ENCODE measurements at regions not wholly inside any gene's neighbourhood (a gene's known extent, or its start where the extent isn't known, plus 50 kb on each side); places are given as distances from the start of the nearest gene placed in this dataset.

- DNase-seq: no peak
- in situ Hi-C loops (cut with MboI; ENCODE audit: low pct_unique_long_range_greater_than_20kb, low sequenced_read_pairs): no loop called here
Measured at GRCh38 chr6:15870333-15871043, 207.7 kb upstream of the DTNBP1 start.

- no peak for DNase-seq
- in situ Hi-C loops (cut with MboI; ENCODE audit: low pct_unique_long_range_greater_than_20kb, low sequenced_read_pairs): no loop called here
Measured at GRCh38 chr6:15864708-15865062, 201.9 kb upstream of the DTNBP1 start.

DNA sequence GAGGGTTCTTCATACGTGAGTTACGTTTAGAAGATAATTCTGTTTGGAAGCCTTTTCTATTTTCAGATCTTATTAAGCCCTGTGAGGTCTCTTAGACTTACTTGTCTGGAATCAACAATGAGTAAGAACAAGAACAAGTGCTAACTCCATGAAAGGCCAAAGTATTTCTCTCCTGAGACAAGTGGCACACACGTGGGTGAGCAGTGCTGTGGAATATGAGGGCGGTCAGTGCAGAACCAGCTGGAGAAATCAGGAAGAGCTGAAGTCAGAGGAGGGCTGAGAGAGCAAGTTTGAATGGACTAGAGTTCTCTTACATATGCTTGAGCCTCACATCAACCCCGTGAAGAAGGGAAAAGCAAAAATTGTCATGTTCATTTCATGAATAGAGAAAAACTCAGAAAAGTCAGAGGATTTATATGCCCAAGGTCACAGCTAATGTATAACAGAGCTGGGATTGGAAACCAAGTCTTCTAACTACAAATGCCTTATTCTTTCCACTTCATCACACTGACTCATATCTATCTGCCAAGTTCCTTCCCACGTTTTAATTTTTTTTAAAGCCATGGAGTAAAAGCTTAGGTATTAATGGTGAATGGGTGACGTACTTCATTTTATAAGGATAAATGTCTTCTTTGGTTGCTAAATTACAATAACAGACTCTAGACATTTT, 201.3 kb upstream of the DTNBP1 start:
- DNase-seq: no peak
- in situ Hi-C loops (cut with MboI; ENCODE audit: low pct_unique_long_range_greater_than_20kb, low sequenced_read_pairs): no loop called here

DNA sequence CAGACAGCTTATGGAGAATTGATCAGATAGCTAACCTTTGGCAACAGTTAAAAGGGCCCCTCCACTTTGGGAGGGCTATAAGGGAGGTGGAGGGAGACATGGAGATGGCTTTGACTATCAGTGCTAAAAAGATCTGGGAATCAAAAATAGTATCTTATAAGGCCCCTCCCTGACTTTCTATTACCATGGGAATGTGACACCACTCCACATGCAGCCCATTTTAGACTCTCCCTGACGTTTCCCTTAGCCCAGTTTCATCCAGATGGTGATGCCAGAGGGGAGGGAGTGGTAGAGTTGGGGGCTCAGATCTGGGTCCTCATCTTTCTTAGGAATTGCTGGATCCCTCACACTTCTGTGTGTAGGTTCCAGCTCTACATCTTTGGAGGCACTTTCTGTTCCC, 200.0 kb upstream of the DTNBP1 start:
- DNase-seq: no peak
- in situ Hi-C loops (cut with MboI; ENCODE audit: low pct_unique_long_range_greater_than_20kb, low sequenced_read_pairs): no loop called here

DNA sequence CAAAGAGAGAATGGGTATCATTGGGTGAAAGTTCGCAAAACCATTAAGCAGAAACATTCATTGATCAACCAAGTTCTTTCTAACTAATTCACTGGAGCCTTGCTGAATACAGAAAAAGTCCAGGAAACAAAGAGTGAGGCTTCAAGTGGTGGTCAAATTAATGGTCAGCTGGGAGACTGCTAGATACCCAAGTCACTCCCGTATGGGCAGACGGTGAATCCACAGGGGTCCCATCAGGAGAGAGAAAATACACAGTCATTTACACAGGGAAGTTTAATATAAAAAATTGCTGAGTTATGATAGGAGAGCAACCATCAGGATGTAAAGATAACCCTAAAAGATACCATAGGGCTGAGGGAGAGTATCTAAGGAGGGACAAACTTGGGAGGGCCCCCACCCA, 198.7 kb upstream of the DTNBP1 start:
- no peak for DNase-seq
- in situ Hi-C loops (cut with MboI; ENCODE audit: low pct_unique_long_range_greater_than_20kb, low sequenced_read_pairs): no loop called here

DNA sequence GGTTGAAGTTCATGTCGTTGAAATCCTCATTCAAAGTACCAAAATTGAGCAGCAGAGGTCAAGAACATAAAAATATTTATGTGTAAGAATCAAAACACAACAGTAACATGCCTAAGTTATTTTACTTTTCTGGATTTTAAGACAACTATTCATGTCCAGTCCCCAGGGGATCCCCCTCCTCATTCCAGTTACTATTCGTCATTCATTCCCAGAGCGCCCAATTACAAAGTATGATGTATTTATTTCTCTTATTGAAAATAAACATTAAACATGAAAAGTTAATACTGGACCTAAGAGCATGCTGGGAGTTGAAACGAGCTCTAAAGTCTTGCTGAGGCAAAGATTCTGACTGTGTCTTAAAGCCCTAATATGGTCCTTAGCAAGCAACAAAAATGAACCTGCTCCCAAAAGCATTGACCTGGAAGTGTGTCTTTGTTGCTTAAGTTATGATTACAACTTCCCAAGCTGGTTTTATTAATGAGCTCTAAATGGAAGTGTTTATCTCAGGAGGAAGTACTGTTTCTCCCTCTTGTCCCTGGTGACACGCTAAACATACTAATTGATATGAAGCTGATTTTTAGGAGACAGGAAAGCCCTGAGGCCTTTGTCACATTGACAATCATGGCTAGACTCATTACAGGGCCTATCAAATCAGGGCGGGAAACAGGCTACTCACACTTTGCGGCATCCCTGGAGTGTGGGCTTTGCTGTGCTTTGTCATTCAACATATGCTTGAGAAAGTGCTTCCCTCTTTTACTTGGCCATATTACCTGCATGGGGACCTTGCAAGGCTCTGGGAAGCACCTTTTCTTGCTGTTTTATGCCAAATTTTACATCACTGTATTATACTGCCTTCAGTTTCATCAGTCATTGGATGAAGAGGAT, 192.2 kb upstream of the DTNBP1 start:
- DNase-seq: no peak
- in situ Hi-C loops (cut with MboI; ENCODE audit: low pct_unique_long_range_greater_than_20kb, low sequenced_read_pairs): no loop called here

GRCh38 chr6:15854378-15854777, 191.6 kb upstream of the DTNBP1 start:
- in situ Hi-C loops (cut with MboI; ENCODE audit: low pct_unique_long_range_greater_than_20kb, low sequenced_read_pairs): no loop called here
- DNase-seq: no peak

GRCh38 chr6:15853259-15853658, 190.4 kb upstream of the DTNBP1 start:
- DNase-seq: no peak
- in situ Hi-C loops (cut with MboI; ENCODE audit: low pct_unique_long_range_greater_than_20kb, low sequenced_read_pairs): no loop called here

- DNase-seq: no peak
- in situ Hi-C loops (cut with MboI; ENCODE audit: low pct_unique_long_range_greater_than_20kb, low sequenced_read_pairs): no loop called here
Measured at GRCh38 chr6:15852289-15852688, 189.5 kb upstream of the DTNBP1 start.

DNA sequence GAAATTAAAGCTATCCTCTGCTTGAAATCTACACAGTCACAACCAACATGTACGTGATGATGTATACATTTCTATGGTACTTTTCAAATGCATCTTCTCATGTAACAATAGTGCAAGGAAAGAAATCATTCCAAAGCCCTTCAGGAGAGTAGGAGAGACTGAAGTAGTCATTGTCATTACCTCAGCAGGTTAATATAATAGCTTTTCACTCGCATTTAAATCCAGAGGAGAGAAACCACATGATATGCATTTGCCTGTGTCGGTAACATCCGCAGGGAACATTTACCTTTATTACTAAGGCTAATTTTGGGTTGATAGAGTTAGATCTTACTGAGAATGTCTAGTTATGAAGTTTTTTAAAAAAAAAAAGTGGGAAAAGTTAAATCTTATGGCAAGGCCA, 186.6 kb upstream of the DTNBP1 start:
- in situ Hi-C loops (cut with MboI; ENCODE audit: low pct_unique_long_range_greater_than_20kb, low sequenced_read_pairs): no loop called here
- no peak for DNase-seq

GRCh38 chr6:15845492-15845891, 182.7 kb upstream of the DTNBP1 start:
- DNase-seq: no peak
- in situ Hi-C loops (cut with MboI; ENCODE audit: low pct_unique_long_range_greater_than_20kb, low sequenced_read_pairs): no loop called here

DNA sequence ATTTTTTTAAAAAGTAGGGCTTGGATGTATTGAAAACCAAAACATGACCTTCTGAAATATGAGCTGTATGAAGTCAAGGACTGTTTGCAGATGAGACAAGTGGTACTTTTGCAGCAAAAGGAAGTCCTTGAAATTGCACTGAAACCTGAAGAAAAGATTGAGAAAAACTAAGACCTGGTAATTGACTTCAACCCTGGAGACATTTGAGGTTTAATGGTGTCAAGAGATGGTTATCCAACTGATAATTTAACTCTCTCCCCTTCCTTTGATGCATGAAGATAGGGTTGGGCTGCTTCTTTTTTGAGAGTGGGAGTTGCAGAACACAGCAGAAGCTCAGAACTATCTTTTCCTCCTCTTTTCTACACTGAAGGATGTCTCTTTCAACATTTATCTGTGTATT, 180.9 kb upstream of the DTNBP1 start:
- in situ Hi-C loops (cut with MboI; ENCODE audit: low pct_unique_long_range_greater_than_20kb, low sequenced_read_pairs): no loop called here
- no peak for DNase-seq

DNA sequence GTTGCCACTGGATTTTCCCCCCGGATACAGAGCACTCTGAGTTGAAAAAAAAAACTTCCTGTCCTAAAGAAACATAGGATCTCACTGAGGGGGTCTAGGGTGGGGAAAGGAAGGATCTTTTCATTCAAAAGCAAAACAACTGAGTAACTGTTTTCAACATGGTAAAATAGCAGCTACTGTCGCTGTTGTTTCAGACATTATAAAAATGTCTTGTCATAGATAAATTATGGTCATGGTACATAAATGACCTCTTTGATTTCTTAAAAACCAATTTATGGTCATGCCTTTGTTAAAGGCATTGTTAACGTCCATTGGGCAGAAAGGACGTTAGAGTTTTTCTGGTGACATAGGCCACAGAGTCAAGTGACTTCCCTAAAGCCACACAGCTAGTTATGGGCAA, 180.4 kb upstream of the DTNBP1 start:
- DNase-seq: no peak
- in situ Hi-C loops (cut with MboI; ENCODE audit: low pct_unique_long_range_greater_than_20kb, low sequenced_read_pairs): no loop called here

DNA sequence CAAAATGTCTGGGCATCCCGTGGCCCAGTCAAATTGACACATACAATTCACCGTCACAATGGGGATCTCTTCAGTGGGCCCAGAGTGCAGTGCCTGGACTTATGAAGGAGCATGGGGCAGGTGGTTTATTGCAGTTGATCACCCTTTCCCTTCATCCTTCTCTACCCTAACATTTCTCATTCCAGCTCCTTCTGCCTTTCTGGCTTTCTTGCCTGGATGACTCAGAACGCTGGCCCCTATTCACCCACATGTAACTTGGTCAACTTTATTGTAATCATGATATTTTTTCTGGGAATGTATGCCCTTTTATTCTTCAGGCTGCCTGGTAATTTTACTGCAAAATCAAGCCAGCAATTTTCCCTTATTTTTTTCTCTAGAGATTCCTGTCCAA, 179.9 kb upstream of the DTNBP1 start:
- in situ Hi-C loops (cut with MboI; ENCODE audit: low pct_unique_long_range_greater_than_20kb, low sequenced_read_pairs): no loop called here
- DNase-seq: no peak

DNA sequence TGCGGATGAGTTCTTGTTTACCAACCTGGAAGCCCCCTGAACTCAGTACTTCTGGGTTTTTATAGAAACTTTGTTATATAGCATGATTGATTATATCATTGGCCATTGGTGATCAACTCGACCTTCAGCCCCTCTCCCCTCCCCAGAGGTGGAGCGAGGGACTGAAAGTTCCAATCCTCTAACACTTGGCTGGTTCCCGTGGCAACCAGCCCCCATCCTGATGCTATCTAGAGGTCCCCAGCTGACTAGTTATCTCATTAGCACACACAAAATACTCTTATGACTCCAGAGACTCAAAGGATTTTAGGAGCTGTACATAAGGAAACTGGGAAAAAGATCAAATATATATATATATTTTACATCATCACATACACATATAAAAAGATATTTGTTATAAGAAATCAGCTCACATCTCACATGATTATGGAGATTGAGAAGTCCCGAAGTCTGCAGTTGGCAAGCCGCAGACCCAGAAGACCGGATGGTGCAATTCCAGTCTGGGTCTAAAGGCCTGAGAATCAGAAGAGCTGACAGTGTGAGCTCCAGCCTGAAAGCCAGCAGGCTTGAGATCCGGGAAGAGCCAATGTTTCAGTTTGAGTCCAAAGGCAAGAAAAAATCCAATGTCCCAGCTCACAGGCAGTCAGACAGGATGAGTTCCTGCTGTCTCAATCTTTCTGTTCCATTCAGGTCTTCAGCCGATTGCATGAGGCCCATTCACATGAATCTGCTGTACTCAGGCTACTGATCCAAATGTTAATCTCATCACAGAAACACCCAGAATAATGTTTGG, 179.3 kb upstream of the DTNBP1 start:
- in situ Hi-C loops (cut with MboI; ENCODE audit: low pct_unique_long_range_greater_than_20kb, low sequenced_read_pairs): no loop called here

DNA sequence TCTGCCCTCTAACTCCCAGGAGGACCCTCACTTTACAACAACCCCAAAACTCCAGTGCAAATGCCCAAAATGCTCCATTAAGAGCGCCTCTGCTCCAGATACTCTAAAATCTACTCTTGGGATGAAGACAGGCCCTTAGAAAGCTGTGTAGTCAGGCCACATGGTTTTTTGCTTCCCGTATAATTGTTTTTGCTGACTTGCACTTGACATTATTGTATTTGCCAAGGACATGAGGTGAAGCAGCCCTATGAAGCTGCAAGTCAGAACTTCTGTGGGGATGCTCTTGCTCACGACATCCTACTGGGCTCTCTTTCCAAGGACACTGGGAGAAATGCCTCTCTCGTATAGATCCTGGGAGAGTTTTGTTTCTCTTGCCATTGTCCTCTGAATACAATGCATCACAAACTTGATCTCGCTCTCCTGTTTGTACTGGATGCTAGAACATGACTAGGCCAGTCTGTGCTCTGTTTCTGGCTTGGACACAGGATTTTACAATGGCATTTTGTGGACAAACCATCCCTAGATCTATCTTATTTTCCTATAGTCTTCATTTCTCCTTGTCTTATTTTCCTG, 177.2 kb upstream of the DTNBP1 start:
- no peak for DNase-seq
- in situ Hi-C loops (cut with MboI; ENCODE audit: low pct_unique_long_range_greater_than_20kb, low sequenced_read_pairs): no loop called here

More for the DNA sequence above, 179.3 kb upstream of the DTNBP1 start:
- DNase-seq: no peak

GRCh38 chr6:15837205-15837604, 174.4 kb upstream of the DTNBP1 start:
- DNase-seq: no peak
- in situ Hi-C loops (cut with MboI; ENCODE audit: low pct_unique_long_range_greater_than_20kb, low sequenced_read_pairs): no loop called here

DNA sequence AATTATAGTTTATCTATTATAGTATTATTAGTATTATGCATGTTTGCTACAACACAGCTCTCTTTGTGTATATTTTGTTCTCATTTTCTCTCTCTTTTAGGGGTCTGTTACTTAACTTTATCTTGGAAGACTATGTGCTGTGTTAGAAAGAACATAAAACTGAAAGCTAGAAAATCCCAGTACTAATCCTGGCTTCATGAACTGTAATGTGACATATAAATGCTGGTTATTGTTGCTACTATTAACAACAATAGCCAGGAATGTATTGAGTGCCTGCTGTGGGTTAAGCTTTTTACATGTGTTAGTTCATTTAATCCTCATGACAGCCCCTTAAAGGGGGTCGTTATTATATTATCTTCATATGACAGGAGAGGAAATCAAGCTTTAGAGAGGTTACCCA, 170.0 kb upstream of the DTNBP1 start:
- in situ Hi-C loops (cut with MboI; ENCODE audit: low pct_unique_long_range_greater_than_20kb, low sequenced_read_pairs): no loop called here

DNA sequence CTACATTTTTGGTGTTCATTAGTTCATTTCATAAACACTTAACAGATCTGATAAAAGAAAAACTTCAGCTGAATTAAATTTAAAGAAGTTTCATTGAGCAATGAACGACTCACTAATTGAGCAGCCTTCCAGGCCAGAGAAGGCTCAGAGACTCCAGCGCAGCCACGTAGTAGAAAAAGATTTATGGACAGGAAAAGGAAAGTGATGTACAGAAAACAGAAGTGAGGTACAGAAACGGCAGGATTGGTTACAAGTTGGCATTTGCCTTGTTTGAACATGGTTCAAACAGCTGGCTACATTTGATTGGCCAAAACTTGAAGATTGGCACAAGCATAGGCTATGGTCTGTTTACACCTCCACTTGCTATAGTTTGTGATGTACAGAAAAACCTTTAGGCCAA, 166.3 kb upstream of the DTNBP1 start:
- DNase-seq: peak; percentile 16
- in situ Hi-C loops (cut with MboI; ENCODE audit: low pct_unique_long_range_greater_than_20kb, low sequenced_read_pairs): no loop called here

More for the DNA sequence above, 170.0 kb upstream of the DTNBP1 start:
- no peak for DNase-seq

Data from KBM-7 (cell line).